ENCODE measurements at regions not wholly inside any gene's neighbourhood (a gene's known extent, or its start where the extent isn't known, plus 50 kb on each side); places are given as distances from the start of the nearest gene placed in this dataset.
"Not testable (repeated sequence)": the region's sequence is repeated elsewhere in the genome, so short reads cannot be mapped to it uniquely, and the experiment has no call there.

- DNase-seq (ENCODE audit: low spot score), result no peak
Measured at GRCh38 chr4:188374871-188375270, 235.6 kb downstream of the TRIML1 start.

- no peak for DNase-seq (ENCODE audit: low spot score)
Measured at GRCh38 chr4:188377816-188378215, 238.6 kb downstream of the TRIML1 start.

GRCh38 chr4:188383180-188383579 lies 243.9 kb downstream of the TRIML1 start:
- DNase-seq (ENCODE audit: low spot score), result no peak

GRCh38 chr4:188387179-188387791 lies 248.0 kb downstream of the TRIML1 start:
- peak; percentile 20 for DNase-seq (ENCODE audit: low spot score)

- not testable (repeated sequence) for DNase-seq (ENCODE audit: low spot score)
Measured at GRCh38 chr4:188391349-188391748, 252.1 kb downstream of the TRIML1 start.

- DNase-seq (ENCODE audit: low spot score), result no peak
Measured at GRCh38 chr4:188396037-188396436, 256.8 kb downstream of the TRIML1 start.

- no peak for DNase-seq (ENCODE audit: low spot score)
Measured at GRCh38 chr4:188399834-188400233, 260.6 kb downstream of the TRIML1 start.

- peak; percentile 12 for DNase-seq (ENCODE audit: low spot score)
Measured at GRCh38 chr4:188400451-188400850, 261.2 kb downstream of the TRIML1 start.

GRCh38 chr4:188403272-188403671 lies 264.0 kb downstream of the TRIML1 start:
- DNase-seq (ENCODE audit: low spot score), result peak; percentile 14

- not testable (repeated sequence) for DNase-seq (ENCODE audit: low spot score)
Measured at GRCh38 chr4:188405071-188405835, 266.0 kb downstream of the TRIML1 start.

GRCh38 chr4:188408244-188409030 lies 269.2 kb downstream of the TRIML1 start:
- DNase-seq (ENCODE audit: low spot score), result peak; percentile 33

- no peak for DNase-seq (ENCODE audit: low spot score)
Measured at GRCh38 chr4:188409851-188410250, 270.6 kb downstream of the TRIML1 start.

GRCh38 chr4:188411805-188412204 lies 272.6 kb downstream of the TRIML1 start:
- peak; percentile 50 for DNase-seq (ENCODE audit: low spot score)

- DNase-seq (ENCODE audit: low spot score), result no peak
Measured at GRCh38 chr4:188412499-188412898, 273.3 kb downstream of the TRIML1 start.

GRCh38 chr4:188414441-188414840 lies 275.2 kb downstream of the TRIML1 start:
- DNase-seq (ENCODE audit: low spot score), result no peak

GRCh38 chr4:188417181-188417580 lies 277.9 kb downstream of the TRIML1 start:
- DNase-seq (ENCODE audit: low spot score), result no peak

GRCh38 chr4:188423039-188423438 lies 283.8 kb downstream of the TRIML1 start:
- DNase-seq (ENCODE audit: low spot score), result no peak

GRCh38 chr4:188428935-188429334 lies 289.7 kb downstream of the TRIML1 start:
- no peak for DNase-seq (ENCODE audit: low spot score)

GRCh38 chr4:188429965-188430364 lies 290.7 kb downstream of the TRIML1 start:
- DNase-seq (ENCODE audit: low spot score), result no peak

- no peak for DNase-seq (ENCODE audit: low spot score)
Measured at GRCh38 chr4:188430384-188430783, 291.1 kb downstream of the TRIML1 start.

- no peak for DNase-seq (ENCODE audit: low spot score)
Measured at GRCh38 chr4:188432328-188432727, 293.1 kb downstream of the TRIML1 start.

GRCh38 chr4:188433741-188434315 lies 294.6 kb downstream of the TRIML1 start:
- no peak for DNase-seq (ENCODE audit: low spot score)

All from AG20443 (cell line).